ENCODE measurements at regions not wholly inside any gene's neighbourhood (a gene's known extent, or its start where the extent isn't known, plus 50 kb on each side); places are given as distances from the start of the nearest gene placed in this dataset.

- no peak for TF ChIP-seq POLR2AphosphoS5 (IDR thresholded peaks at IDR 0.05; ENCODE audit: low read depth, low read length)
- no peak for TF ChIP-seq POLR2A (IDR thresholded peaks at IDR 0.05; ENCODE audit: low read depth, low read length)
- no peak for TF ChIP-seq TAF1 (IDR thresholded peaks at IDR 0.05; ENCODE audit: low read depth, low read length)
- TF ChIP-seq PAX5 (IDR thresholded peaks at IDR 0.05; ENCODE audit: insufficient read depth, low read length, severe bottlenecking), result no peak
- no peak for TF ChIP-seq POU2F2 (IDR thresholded peaks at IDR 0.05; ENCODE audit: low read depth, low read length)
- TF ChIP-seq SPI1 (IDR thresholded peaks at IDR 0.05; ENCODE audit: low read depth, low read length), result no peak
Measured at GRCh38 chr13:56953965-56954364, 186.8 kb upstream of the PRR20A start.
